WTC11 (cell line): ENCODE measurements at regions not wholly inside any gene's neighbourhood (a gene's known extent, or its start where the extent isn't known, plus 50 kb on each side); places are given as distances from the start of the nearest gene placed in this dataset.

ENCODE experiments used
- ATF1 ChIP-seq: sonication (generic); formaldehyde crosslinking; IDR thresholded peaks from 2 replicates; pipeline ENCODE4 v1.8.1; 2023; ENCODE audit warnings: mild to moderate bottlenecking, moderate library complexity, missing genetic modification reagents
- ATF2 ChIP-seq: sonication (generic); formaldehyde crosslinking; IDR thresholded peaks from 2 replicates; pipeline ENCODE4 v1.8.1; 2022; ENCODE audit warnings: low read depth, missing genetic modification reagents, borderline replicate concordance
- CTCF ChIP-seq: fragments of 200-600 bp; IDR thresholded peaks from 2 replicates; pipeline ENCODE4 v1.8.0; 2022; ENCODE audit warnings: antibody characterized with exemption
- IRF2 ChIP-seq: sonication (generic); formaldehyde crosslinking; IDR thresholded peaks from 2 replicates; pipeline ENCODE4 v1.8.0; 2022; ENCODE audit warnings: low read depth, missing genetic modification reagents, borderline replicate concordance
- ZBTB21 ChIP-seq: sonication (generic); formaldehyde crosslinking; IDR thresholded peaks from 2 replicates; pipeline ENCODE4 v1.8.1; 2023; ENCODE audit warnings: mild to moderate bottlenecking, missing genetic modification reagents, borderline replicate concordance
- ZNF263 ChIP-seq: sonication (generic); formaldehyde crosslinking; IDR thresholded peaks from 2 replicates; pipeline ENCODE4 v1.8.1; 2022; ENCODE audit warnings: low read depth, mild to moderate bottlenecking, moderate library complexity, missing genetic modification reagents

- TF ChIP-seq CTCF (no peak), ATF1 (no peak), ZNF263 (CRISPR knock-in tag) (no peak), IRF2 (CRISPR knock-in tag) (no peak), ZBTB21 (no peak), ATF2 (no peak)
These were observed 299.1 kb upstream of the TNP1 start for GRCh38 chr2:217158928-217159327.
